Omental fat pad (tissue), 3 donors: ENCODE measurements at regions not wholly inside any gene's neighbourhood (a gene's known extent, or its start where the extent isn't known, plus 50 kb on each side); places are given as distances from the start of the nearest gene placed in this dataset.

ENCODE experiments used
- ATAC-seq: fragments of 150-250 bp; one replicate; pipeline ENCODE4 v1.9.1; 2016; ENCODE audit warnings: mild to moderate bottlenecking, moderate library complexity; ENCODE audit not compliant: low FRiP score
- DNase-seq: peaks from one replicate; pipeline ENCODE4 v3.0.0-alpha.2; 2019; ENCODE audit warnings: low spot score
- CTCF ChIP-seq, 3 donors: fragments of 450-650 bp; IDR thresholded peaks; one replicate each; pipeline ENCODE4 v1.5.1; 2016 to 2017; ENCODE audit warnings: antibody characterized with exemption in 3 of 3, mild to moderate bottlenecking in 3 of 3, moderate library complexity in 2 of 3

- no peak for DNase-seq
- no peak for ATAC-seq
Observed at GRCh38 chr10:131503992-131504391, 192.5 kb upstream of the TCERG1L start.

GRCh38 chr10:131511391-131511790 lies 199.9 kb upstream of the TCERG1L start:
- DNase-seq (no peak), ATAC-seq (no peak)
- no peak for TF ChIP-seq CTCF (IDR thresholded peaks at IDR 0.05)

More at GRCh38 chr10:131503992-131504391, 192.5 kb upstream of the TCERG1L start:
- no peak for TF ChIP-seq CTCF (IDR thresholded peaks at IDR 0.05)

GRCh38 chr10:131512852-131513251 lies 201.3 kb upstream of the TCERG1L start:
- no peak for DNase-seq
- no peak for ATAC-seq
- TF ChIP-seq CTCF (IDR thresholded peaks at IDR 0.05) = no peak

- no peak for ATAC-seq
- TF ChIP-seq CTCF (IDR thresholded peaks at IDR 0.05) = no peak
Observed at GRCh38 chr10:131513445-131513844, 201.9 kb upstream of the TCERG1L start.

GRCh38 chr10:131513901-131514300 lies 202.4 kb upstream of the TCERG1L start:
- DNase-seq = no peak
- no peak for TF ChIP-seq CTCF (IDR thresholded peaks at IDR 0.05)
- no peak for ATAC-seq

More at GRCh38 chr10:131513445-131513844, 201.9 kb upstream of the TCERG1L start:
- DNase-seq = no peak

GRCh38 chr10:131514454-131514853 lies 202.9 kb upstream of the TCERG1L start:
- TF ChIP-seq CTCF (IDR thresholded peaks at IDR 0.05) = no peak
- DNase-seq = no peak
- ATAC-seq = no peak

- ATAC-seq = no peak
- DNase-seq = no peak
- TF ChIP-seq CTCF (IDR thresholded peaks at IDR 0.05) = no peak
Observed at GRCh38 chr10:131516285-131516684, 204.8 kb upstream of the TCERG1L start.
